ENCODE measurements at regions not wholly inside any gene's neighbourhood (a gene's known extent, or its start where the extent isn't known, plus 50 kb on each side); places are given as distances from the start of the nearest gene placed in this dataset.

GRCh38 chr11:43122546-43122945 lies 189.2 kb upstream of the API5 start:
- H3K36me3 ChIP-seq = no peaks in the 10 kb centered on the region
- no peak overlapping the region for H3K9ac ChIP-seq (ENCODE audit: low read depth in 2 of 2, low read length in 2 of 2)
- H3K4me1 ChIP-seq = no peaks in the 10 kb centered on the region
- H3K27me3 ChIP-seq = no peaks in the 10 kb centered on the region
- TF ChIP-seq CTCF (IDR thresholded peaks at IDR 0.05) = no peak
- no peak overlapping the region for H3K4me3 ChIP-seq
- DNase-seq = no peak
- no peak overlapping the region for H3K27ac ChIP-seq
- no peaks in the 10 kb centered on the region for H3K9me3 ChIP-seq
- intact Hi-C loops (cut with DNase I) = no loop called here

- Histone ChIP-seq H3K36me3 (no peaks in the 10 kb centered on the region), H3K4me3 (no peak overlapping the region), H3K27me3 (no peaks in the 10 kb centered on the region), H3K9ac (ENCODE audit: low read depth in 2 of 2, low read length in 2 of 2) (no peak overlapping the region), H3K9me3 (no peaks in the 10 kb centered on the region), H3K4me1 (no peaks in the 10 kb centered on the region), H3K27ac (no peak overlapping the region)
- TF ChIP-seq CTCF (IDR thresholded peaks at IDR 0.05) = no peak
- intact Hi-C loops (cut with DNase I) = no loop called here
- no peak for DNase-seq
These were observed 188.4 kb upstream of the API5 start for GRCh38 chr11:43123443-43123842.

- H3K4me1 ChIP-seq = no peaks in the 10 kb centered on the region
- no peak for TF ChIP-seq CTCF (IDR thresholded peaks at IDR 0.05)
- no peaks in the 10 kb centered on the region for H3K36me3 ChIP-seq
- no peak overlapping the region for H3K27ac ChIP-seq
- no peaks in the 10 kb centered on the region for H3K9me3 ChIP-seq
- H3K9ac ChIP-seq (ENCODE audit: low read depth in 2 of 2, low read length in 2 of 2) = no peak overlapping the region
- no peak for DNase-seq
- no peak overlapping the region for H3K4me3 ChIP-seq
- no peaks in the 10 kb centered on the region for H3K27me3 ChIP-seq
- intact Hi-C loops (cut with DNase I) = no loop called here
These were observed 187.4 kb upstream of the API5 start for GRCh38 chr11:43124272-43124935.

- DNase-seq = no peak
- Histone ChIP-seq H3K27me3 (no peaks in the 10 kb centered on the region), H3K27ac (no peak overlapping the region), H3K9me3 (no peaks in the 10 kb centered on the region), H3K36me3 (no peaks in the 10 kb centered on the region), H3K9ac (ENCODE audit: low read depth in 2 of 2, low read length in 2 of 2) (no peak overlapping the region), H3K4me1 (no peaks in the 10 kb centered on the region), H3K4me3 (no peak overlapping the region)
- intact Hi-C loops (cut with DNase I) = no loop called here
- no peak for TF ChIP-seq CTCF (IDR thresholded peaks at IDR 0.05)
These were observed 182.5 kb upstream of the API5 start for GRCh38 chr11:43129329-43129728.

GRCh38 chr11:43130616-43131015 lies 181.2 kb upstream of the API5 start:
- no peaks in the 10 kb centered on the region for H3K9me3 ChIP-seq
- H3K4me3 ChIP-seq = no peak overlapping the region
- no peak overlapping the region for H3K9ac ChIP-seq (ENCODE audit: low read depth in 2 of 2, low read length in 2 of 2)
- DNase-seq = peak; percentile 17
- intact Hi-C loops (cut with DNase I) = no loop called here
- H3K4me1 ChIP-seq = no peaks in the 10 kb centered on the region
- TF ChIP-seq CTCF (IDR thresholded peaks at IDR 0.05) = no peak
- H3K27me3 ChIP-seq = no peaks in the 10 kb centered on the region
- H3K27ac ChIP-seq = no peak overlapping the region
- no peaks in the 10 kb centered on the region for H3K36me3 ChIP-seq
